HepG2 (cell line): ENCODE measurements at regions not wholly inside any gene's neighbourhood (a gene's known extent, or its start where the extent isn't known, plus 50 kb on each side); places are given as distances from the start of the nearest gene placed in this dataset.

Experiments used
- ATAC-seq: fragments of 200-7000 bp; cut with Tn5 transposase; 3 replicates; pipeline ENCODE4 v1.9.1; 2020; ENCODE audit warnings: mild to moderate bottlenecking, moderate library complexity
- BruUV-seq: library from RNA; stranded (reverse); fragments of 400-500 nt; replicated peaks from 2 replicates; lab custom pipeline; 2021; lab: Mats Ljungman, UMichigan
- CTCF ChIA-PET: fragments of 300-600 bp; formaldehyde crosslinking; extraction: SDS; loops from one replicate; lab custom pipeline; 2021; ENCODE audit warnings: low total read pairs, inconsistent platforms, low intra/inter-chr PET ratio; lab: Yijun Ruan, JAX
- POLR2A ChIA-PET: fragments of 350-600 bp; sonication (Branson Sonifier 250); formaldehyde crosslinking; loops from one replicate; lab custom pipeline; 2020; ENCODE audit warnings: antibody characterized with exemption, inconsistent platforms; lab: Yijun Ruan, JAX
- DNase-seq: peaks from one replicate; pipeline ENCODE4 v3.0.0-alpha.2; 2015; ENCODE audit warnings: low spot score
- FAIRE-seq: peaks from 3 replicates; lab custom pipeline; 2011; peaks lifted over from hg19 to GRCh38; lab: Jason Lieb, UNC
- H2AFZ ChIP-seq: one replicate; pipeline ENCODE4 v1.6.1; 2011; ENCODE audit warnings: low read length, inconsistent platforms
- H3K27ac ChIP-seq: fragments of 300-600 bp; 3 replicates; pipeline ENCODE4 v1.8.0; 2011; ENCODE audit warnings: mixed run types, mild to moderate bottlenecking, mixed read lengths, low read length, inconsistent platforms; ENCODE audit not compliant: insufficient read depth; ENCODE audit errors: extremely low read length
- H3K27me3 ChIP-seq, 2 experiments: fragments of 200-600 bp in 1 of 2; 2 replicates in 1 of 2; 3 replicates in 1 of 2; pipeline versions ENCODE4 v1.6.0 to v1.8.0; 2011; ENCODE audit warnings: low read length in 2 of 2, mild to moderate bottlenecking in 2 of 2, moderate library complexity in 2 of 2, inconsistent platforms in 1 of 2; ENCODE audit not compliant: insufficient read depth in 2 of 2, control insufficient read depth in 1 of 2
- H3K36me3 ChIP-seq, 2 experiments: fragments of 200-600 bp in 1 of 2; replicated peaks in 1 of 2; 2 replicates in 1 of 2; 3 replicates in 1 of 2; pipeline versions ENCODE4 v1.5.1 to v1.8.0; 2011; ENCODE audit warnings: low read length in 2 of 2, inconsistent platforms in 1 of 2; ENCODE audit not compliant: insufficient read depth in 2 of 2, control insufficient read depth in 1 of 2
- H3K4me1 ChIP-seq: 2 replicates; pipeline ENCODE4 v1.5.1; 2012; ENCODE audit warnings: low read length, inconsistent platforms; ENCODE audit not compliant: insufficient read depth
- H3K4me2 ChIP-seq: 2 replicates; pipeline ENCODE4 v1.6.0; 2011; ENCODE audit warnings: low read depth, low read length, inconsistent platforms
- H3K4me3 ChIP-seq, 3 experiments: fragments of 200-600 bp in 1 of 3; sonication (generic), shearing (Covaris generic) in 1 of 3; replicated peaks in 1 of 3; 2 replicates each; pipeline ENCODE4 v1.5.1; 2011 to 2016; ENCODE audit warnings: low read length in 3 of 3, inconsistent platforms in 2 of 3, low read depth in 2 of 3, mild to moderate bottlenecking in 2 of 3, control low read depth in 1 of 3, mixed read lengths in 1 of 3; ENCODE audit not compliant: insufficient read depth in 1 of 3
- H3K79me2 ChIP-seq: one replicate; pipeline ENCODE4 v1.6.1; 2011; ENCODE audit warnings: low read length, inconsistent platforms; ENCODE audit not compliant: insufficient read depth
- H3K9ac ChIP-seq: 2 replicates; pipeline ENCODE4 v1.6.0; 2011; ENCODE audit warnings: mild to moderate bottlenecking, low read depth, low read length, inconsistent platforms; ENCODE audit not compliant: insufficient read depth
- H3K9me3 ChIP-seq: 2 replicates; pipeline ENCODE4 v1.5.1; 2012; ENCODE audit warnings: mild to moderate bottlenecking, low read length
- H4K20me1 ChIP-seq: 2 replicates; pipeline ENCODE4 v1.6.0; 2011; ENCODE audit warnings: inconsistent platforms, mild to moderate bottlenecking, low read length, moderate library complexity; ENCODE audit not compliant: insufficient read depth
- GATAD1 ChIP-seq: IDR thresholded peaks from 2 replicates; pipeline ENCODE4 v1.6.1; 2016; ENCODE audit warnings: missing genetic modification reagents, missing compliant biosample characterization
- MTF2 ChIP-seq: sonication (generic); formaldehyde crosslinking; IDR thresholded peaks from 2 replicates; pipeline ENCODE4 v1.5.0; 2020; ENCODE audit warnings: missing genetic modification reagents, borderline replicate concordance
- NFE2L2 ChIP-seq: fragments of 150-350 bp; IDR thresholded peaks from 2 replicates; pipeline ENCODE4 v1.6.1; 2014; ENCODE audit warnings: low read length
- ZC3H4 ChIP-seq: sonication (generic); formaldehyde crosslinking; IDR thresholded peaks from 2 replicates; pipeline ENCODE4 v1.4.0; 2020; ENCODE audit warnings: missing genetic modification reagents, borderline replicate concordance
- ZNF354B ChIP-seq: sonication (generic); formaldehyde crosslinking; IDR thresholded peaks from 2 replicates; pipeline ENCODE4 v1.8.0; 2022; ENCODE audit warnings: mild to moderate bottlenecking, missing genetic modification reagents
- whole genome bisulfite sequencing: methylation state at CpG from one replicate; pipeline ENCODE4 v1.1.6; 2017; ENCODE audit warnings: low lambda C conversion rate; 5-methylcytosine and 5-hydroxymethylcytosine counted together
- in situ Hi-C: cut with HindIII; loops from 2 replicates; pipeline ENCODE4 v1.10.0; 2017; ENCODE audit warnings: low pct_unique_long_range_greater_than_20kb; ENCODE audit not compliant: extremely low pct_ligation_motif_present
- intact Hi-C: fragments of 100-400 bp; cut with micrococcal nuclease; formaldehyde crosslinking; loops from one replicate; pipeline ENCODE4 v1.10.0; 2022; ENCODE audit not compliant: unreplicated experiment
- TF ChIP-seq, protein P1 (sequence below): sonication (generic); formaldehyde crosslinking; IDR thresholded peaks from 2 replicates; pipeline ENCODE4 v1.8.1; 2023; ENCODE audit warnings: mild to moderate bottlenecking, missing genetic modification reagents
- TF ChIP-seq, protein P2 (sequence below), 2 experiments: fragments of 450-650 bp in 1 of 2; sonication (generic) in 1 of 2; formaldehyde crosslinking in 1 of 2; IDR thresholded peaks; 2 replicates each; pipeline versions ENCODE4 v1.6.1 to v1.8.0; 2016 to 2022; ENCODE audit warnings: antibody characterized with exemption in 1 of 2, mild to moderate bottlenecking in 1 of 2, missing genetic modification reagents in 1 of 2
- TF ChIP-seq, protein P3 (sequence below): sonication (generic); formaldehyde crosslinking; IDR thresholded peaks from 2 replicates; pipeline ENCODE4 v1.5.0; 2020; ENCODE audit warnings: mild to moderate bottlenecking, missing genetic modification reagents

DNA sequence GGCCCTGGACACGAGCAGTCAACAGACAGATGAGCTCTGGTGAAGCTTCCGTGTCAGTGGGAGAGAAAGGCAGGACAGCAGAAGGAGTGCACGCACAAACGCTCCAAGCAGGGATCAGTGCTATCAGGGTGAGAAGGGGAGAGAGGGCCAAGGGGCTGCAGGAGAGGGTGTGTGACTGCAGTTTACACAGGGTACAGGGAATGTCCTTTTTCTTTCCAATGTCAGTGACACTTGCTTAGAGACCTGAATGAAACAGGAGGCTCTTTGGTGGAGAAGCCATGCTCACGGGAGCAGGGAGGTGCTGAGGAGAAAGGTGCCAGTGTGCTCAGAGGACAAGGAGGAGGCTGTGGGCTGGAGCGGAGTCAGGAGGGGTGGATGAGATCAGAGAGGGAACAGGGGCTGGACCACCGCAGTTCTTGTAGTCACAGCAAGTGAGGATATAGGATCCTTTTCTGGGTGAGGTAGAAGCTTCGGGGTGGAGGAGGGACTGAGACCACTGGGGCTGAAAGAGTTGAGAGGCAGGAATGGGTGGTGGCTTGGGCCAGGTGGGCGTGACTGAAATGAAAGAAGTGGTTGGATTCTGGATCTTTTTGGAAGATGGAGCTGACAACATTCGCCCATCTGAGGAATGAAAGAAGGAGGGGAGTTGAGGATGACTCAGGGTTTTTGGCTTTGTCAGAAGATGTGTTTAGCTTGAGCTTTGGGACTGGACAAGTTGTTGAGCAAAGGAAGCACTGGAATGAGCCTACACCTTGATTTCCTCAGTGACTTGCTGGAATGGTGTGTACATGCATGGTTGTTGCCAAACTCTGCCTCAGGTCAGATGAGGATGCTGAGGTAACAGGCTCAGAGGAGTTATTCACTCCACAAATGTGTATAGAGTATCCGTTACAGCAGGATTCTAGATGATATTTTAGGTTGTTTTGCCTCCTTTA is 87.9 kb downstream of the ADAMTS15 start:
- Histone ChIP-seq H3K27ac (no peak overlapping the region), H3K36me3 (no peaks in the 10 kb centered on the region), H3K4me3 (no peak overlapping the region), H3K9ac (no peak overlapping the region), H4K20me1 (no peaks in the 10 kb centered on the region), H3K4me2 (no peak overlapping the region), H3K4me1 (no peaks in the 10 kb centered on the region), H3K79me2 (no peaks in the 10 kb centered on the region), H2AFZ (no peak overlapping the region), H3K27me3 (peaks cover 0 to 10% of the 10 kb centered on the region in 2 experiments; a peak in 3 of 5 replicates), H3K9me3 (no peaks in the 10 kb centered on the region)
- intact Hi-C loops, result no loop called here
- 23% methylated on average over 11 of the region's 11 CpGs for WGBS
- TF ChIP-seq, protein P1, sequence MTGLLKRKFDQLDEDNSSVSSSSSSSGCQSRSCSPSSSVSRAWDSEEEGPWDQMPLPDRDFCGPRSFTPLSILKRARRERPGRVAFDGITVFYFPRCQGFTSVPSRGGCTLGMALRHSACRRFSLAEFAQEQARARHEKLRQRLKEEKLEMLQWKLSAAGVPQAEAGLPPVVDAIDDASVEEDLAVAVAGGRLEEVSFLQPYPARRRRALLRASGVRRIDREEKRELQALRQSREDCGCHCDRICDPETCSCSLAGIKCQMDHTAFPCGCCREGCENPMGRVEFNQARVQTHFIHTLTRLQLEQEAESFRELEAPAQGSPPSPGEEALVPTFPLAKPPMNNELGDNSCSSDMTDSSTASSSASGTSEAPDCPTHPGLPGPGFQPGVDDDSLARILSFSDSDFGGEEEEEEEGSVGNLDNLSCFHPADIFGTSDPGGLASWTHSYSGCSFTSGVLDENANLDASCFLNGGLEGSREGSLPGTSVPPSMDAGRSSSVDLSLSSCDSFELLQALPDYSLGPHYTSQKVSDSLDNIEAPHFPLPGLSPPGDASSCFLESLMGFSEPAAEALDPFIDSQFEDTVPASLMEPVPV (CRISPR knock-in tag), result no peak
- no peak for TF ChIP-seq ZNF354B (CRISPR knock-in tag)
- TF ChIP-seq MTF2, result no peak
- no peak for TF ChIP-seq ZC3H4 (CRISPR knock-in tag)
- TF ChIP-seq GATAD1 (CRISPR knock-in tag), result no peak
- TF ChIP-seq, protein P2, sequence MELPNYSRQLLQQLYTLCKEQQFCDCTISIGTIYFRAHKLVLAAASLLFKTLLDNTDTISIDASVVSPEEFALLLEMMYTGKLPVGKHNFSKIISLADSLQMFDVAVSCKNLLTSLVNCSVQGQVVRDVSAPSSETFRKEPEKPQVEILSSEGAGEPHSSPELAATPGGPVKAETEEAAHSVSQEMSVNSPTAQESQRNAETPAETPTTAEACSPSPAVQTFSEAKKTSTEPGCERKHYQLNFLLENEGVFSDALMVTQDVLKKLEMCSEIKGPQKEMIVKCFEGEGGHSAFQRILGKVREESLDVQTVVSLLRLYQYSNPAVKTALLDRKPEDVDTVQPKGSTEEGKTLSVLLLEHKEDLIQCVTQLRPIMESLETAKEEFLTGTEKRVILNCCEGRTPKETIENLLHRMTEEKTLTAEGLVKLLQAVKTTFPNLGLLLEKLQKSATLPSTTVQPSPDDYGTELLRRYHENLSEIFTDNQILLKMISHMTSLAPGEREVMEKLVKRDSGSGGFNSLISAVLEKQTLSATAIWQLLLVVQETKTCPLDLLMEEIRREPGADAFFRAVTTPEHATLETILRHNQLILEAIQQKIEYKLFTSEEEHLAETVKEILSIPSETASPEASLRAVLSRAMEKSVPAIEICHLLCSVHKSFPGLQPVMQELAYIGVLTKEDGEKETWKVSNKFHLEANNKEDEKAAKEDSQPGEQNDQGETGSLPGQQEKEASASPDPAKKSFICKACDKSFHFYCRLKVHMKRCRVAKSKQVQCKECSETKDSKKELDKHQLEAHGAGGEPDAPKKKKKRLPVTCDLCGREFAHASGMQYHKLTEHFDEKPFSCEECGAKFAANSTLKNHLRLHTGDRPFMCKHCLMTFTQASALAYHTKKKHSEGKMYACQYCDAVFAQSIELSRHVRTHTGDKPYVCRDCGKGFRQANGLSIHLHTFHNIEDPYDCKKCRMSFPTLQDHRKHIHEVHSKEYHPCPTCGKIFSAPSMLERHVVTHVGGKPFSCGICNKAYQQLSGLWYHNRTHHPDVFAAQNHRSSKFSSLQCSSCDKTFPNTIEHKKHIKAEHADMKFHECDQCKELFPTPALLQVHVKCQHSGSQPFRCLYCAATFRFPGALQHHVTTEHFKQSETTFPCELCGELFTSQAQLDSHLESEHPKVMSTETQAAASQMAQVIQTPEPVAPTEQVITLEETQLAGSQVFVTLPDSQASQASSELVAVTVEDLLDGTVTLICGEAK (IDR thresholded peaks at IDR 0.05), result no peak
- TF ChIP-seq, protein P2 (CRISPR knock-in tag; IDR thresholded peaks at IDR 0.05), result no peak
- TF ChIP-seq, protein P3, sequence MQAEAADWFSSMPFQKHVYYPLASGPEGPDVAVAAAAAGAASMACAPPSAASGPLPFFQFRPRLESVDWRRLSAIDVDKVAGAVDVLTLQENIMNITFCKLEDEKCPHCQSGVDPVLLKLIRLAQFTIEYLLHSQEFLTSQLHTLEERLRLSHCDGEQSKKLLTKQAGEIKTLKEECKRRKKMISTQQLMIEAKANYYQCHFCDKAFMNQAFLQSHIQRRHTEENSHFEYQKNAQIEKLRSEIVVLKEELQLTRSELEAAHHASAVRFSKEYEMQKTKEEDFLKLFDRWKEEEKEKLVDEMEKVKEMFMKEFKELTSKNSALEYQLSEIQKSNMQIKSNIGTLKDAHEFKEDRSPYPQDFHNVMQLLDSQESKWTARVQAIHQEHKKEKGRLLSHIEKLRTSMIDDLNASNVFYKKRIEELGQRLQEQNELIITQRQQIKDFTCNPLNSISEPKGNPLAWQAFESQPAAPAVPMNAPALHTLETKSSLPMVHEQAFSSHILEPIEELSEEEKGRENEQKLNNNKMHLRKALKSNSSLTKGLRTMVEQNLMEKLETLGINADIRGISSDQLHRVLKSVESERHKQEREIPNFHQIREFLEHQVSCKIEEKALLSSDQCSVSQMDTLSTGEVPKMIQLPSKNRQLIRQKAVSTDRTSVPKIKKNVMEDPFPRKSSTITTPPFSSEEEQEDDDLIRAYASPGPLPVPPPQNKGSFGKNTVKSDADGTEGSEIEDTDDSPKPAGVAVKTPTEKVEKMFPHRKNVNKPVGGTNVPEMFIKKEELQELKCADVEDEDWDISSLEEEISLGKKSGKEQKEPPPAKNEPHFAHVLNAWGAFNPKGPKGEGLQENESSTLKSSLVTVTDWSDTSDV (CRISPR knock-in tag), result no peak
- TF ChIP-seq NFE2L2, result peak; percentile 47; the same call in 1 of the 2 replicates
- BruUV-seq, result no TSS peak
- ATAC-seq (no peak), FAIRE-seq (no peak), DNase-seq (no peak)
- ChIA-PET POLR2A (no interaction called here), CTCF (no interaction called here)
- in situ Hi-C loops, result no loop called here
